Vagina (tissue), 2 donors: ENCODE measurements at regions not wholly inside any gene's neighbourhood (a gene's known extent, or its start where the extent isn't known, plus 50 kb on each side); places are given as distances from the start of the nearest gene placed in this dataset.

Source experiments
- CTCF ChIP-seq, 3 experiments: fragments of 450-650 bp in 2 of 3; fragments of 200-600 bp in 1 of 3; sonication (generic) in 1 of 3; IDR thresholded peaks; one replicate each; pipeline ENCODE4 v1.5.1; 2017 to 2019; ENCODE audit warnings: antibody characterized with exemption in 3 of 3, mild to moderate bottlenecking in 2 of 3, moderate library complexity in 2 of 3
- POLR2A ChIP-seq, 2 donors: fragments of 450-650 bp; IDR thresholded peaks; one replicate each; pipeline ENCODE4 v1.6.1; 2017; ENCODE audit warnings: antibody characterized with exemption in 2 of 2, mild to moderate bottlenecking in 2 of 2, moderate library complexity in 2 of 2
- POLR2AphosphoS5 ChIP-seq, 2 donors: sonication (generic); formaldehyde crosslinking; IDR thresholded peaks; one replicate each; pipeline ENCODE4 v1.9.0; 2017; ENCODE audit warnings: antibody characterized with exemption in 2 of 2, mild to moderate bottlenecking in 2 of 2, low read depth in 1 of 2; ENCODE audit not compliant: insufficient read depth in 1 of 2

- TF ChIP-seq CTCF (IDR thresholded peaks at IDR 0.05) (no peak), POLR2A (IDR thresholded peaks at IDR 0.05) (no peak), POLR2AphosphoS5 (IDR thresholded peaks at IDR 0.05; ENCODE audit: insufficient read depth in 1 of 2, low read depth in 1 of 2) (no peak)
Observed at GRCh38 chr4:102196221-102196620, 149.1 kb downstream of the SLC39A8 start.
